Neural cell (in vitro differentiated cells): ENCODE measurements at regions not wholly inside any gene's neighbourhood (a gene's known extent, or its start where the extent isn't known, plus 50 kb on each side); places are given as distances from the start of the nearest gene placed in this dataset.

Experiments
- CTCF ChIP-seq: fragments of 450-650 bp; IDR thresholded peaks from 2 replicates; pipeline ENCODE4 v1.5.1; 2014; ENCODE audit warnings: antibody characterized with exemption, mild to moderate bottlenecking, moderate library complexity; ENCODE audit not compliant: poor library complexity, severe bottlenecking
- EP300 ChIP-seq: fragments of 450-650 bp; conservative IDR thresholded peaks from 2 replicates; pipeline ENCODE4 v1.6.1; 2014; ENCODE audit warnings: antibody characterized with exemption, mild to moderate bottlenecking, moderate library complexity; ENCODE audit not compliant: poor library complexity, severe bottlenecking
- EZH2 ChIP-seq: fragments of 200-600, 300-800 bp; shearing (Covaris generic), sonication (generic); IDR thresholded peaks from 2 replicates; pipeline ENCODE4 v1.6.1; 2014; ENCODE audit warnings: antibody characterized with exemption, low read length, borderline replicate concordance, mild to moderate bottlenecking; ENCODE audit not compliant: insufficient read depth, poor library complexity, severe bottlenecking
- TAF1 ChIP-seq: IDR thresholded peaks from 2 replicates; pipeline ENCODE4 v1.6.1; 2012; ENCODE audit warnings: low read depth

GRCh38 chr6:147891671-147892070, 383.2 kb downstream of the SAMD5 start:
- TF ChIP-seq EZH2 (no peak), CTCF (no peak), TAF1 (no peak), EP300 (no peak)
